ENCODE measurements at regions not wholly inside any gene's neighbourhood (a gene's known extent, or its start where the extent isn't known, plus 50 kb on each side); places are given as distances from the start of the nearest gene placed in this dataset.

- TF ChIP-seq CTCF (IDR thresholded peaks at IDR 0.05; ENCODE audit: insufficient read depth, low read length, poor library complexity, severe bottlenecking) = no peak
- no peak for TF ChIP-seq EZH2phosphoT487 (conservative IDR thresholded peaks at IDR 0.05; ENCODE audit: low read length)
Measured at GRCh38 chr3:72287956-72288355, 503.0 kb upstream of the PROK2 start.

All from SU-DHL-6 (cell line).